Amniotic epithelial cell (primary cell): ENCODE measurements at regions not wholly inside any gene's neighbourhood (a gene's known extent, or its start where the extent isn't known, plus 50 kb on each side); places are given as distances from the start of the nearest gene placed in this dataset.

Experiments
- DNase-seq: peaks from one replicate; pipeline ENCODE4 v3.0.0-alpha.2; 2010; ENCODE audit warnings: low read depth

DNA sequence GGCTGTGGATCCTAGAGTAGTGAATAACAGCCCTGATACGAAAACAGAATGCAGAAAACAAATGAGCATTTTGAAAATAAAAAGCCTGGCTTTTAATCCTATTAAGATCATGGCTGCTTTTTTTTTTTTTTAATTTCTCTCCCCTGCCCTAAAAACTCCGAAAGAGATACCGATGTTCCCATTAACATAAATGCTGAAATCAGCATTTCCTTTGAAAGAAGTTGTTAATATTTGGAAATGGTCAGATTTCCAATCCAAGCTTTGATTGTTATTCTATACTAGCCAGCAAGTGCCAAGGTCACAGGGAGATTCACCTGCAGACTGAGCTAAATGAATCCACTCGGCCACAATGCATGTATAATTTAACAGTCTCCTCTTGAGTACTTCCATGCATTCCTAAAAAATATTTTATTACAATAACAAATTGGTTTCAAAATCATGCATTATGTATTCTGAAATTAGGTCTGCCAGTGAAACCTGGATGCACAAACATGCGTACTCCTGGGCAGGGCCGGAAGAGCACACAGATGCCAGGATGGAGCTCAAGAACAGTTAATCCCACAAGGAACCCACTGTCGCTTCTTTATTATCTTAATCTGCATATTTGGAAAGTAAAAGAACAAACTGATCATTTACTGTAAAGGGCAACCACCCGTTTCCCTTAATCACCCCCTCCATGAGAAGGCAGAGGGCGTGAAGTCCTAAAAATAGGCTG lies 521.5 kb upstream of the ZFHX3 start:
- no peak for DNase-seq

DNA sequence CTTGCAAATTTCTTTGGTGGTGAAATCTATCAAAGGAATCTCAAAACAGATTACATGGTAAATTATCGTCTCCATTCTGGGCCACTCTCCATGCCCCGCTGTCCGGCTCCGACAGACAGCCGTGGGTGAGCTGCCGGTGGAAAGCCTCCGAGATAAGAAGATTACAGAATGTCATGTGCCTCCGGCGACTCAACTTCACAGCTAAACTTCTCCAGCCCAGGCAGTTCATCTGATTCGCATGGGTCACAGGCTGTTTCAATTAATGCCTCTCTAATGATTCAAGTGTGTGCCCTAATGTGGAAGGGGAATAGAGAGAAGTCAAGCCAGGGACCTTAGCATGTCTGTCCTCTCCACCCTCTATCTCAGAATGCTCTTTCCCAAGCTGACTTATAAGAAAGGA lies 520.8 kb upstream of the ZFHX3 start:
- no peak for DNase-seq

DNA sequence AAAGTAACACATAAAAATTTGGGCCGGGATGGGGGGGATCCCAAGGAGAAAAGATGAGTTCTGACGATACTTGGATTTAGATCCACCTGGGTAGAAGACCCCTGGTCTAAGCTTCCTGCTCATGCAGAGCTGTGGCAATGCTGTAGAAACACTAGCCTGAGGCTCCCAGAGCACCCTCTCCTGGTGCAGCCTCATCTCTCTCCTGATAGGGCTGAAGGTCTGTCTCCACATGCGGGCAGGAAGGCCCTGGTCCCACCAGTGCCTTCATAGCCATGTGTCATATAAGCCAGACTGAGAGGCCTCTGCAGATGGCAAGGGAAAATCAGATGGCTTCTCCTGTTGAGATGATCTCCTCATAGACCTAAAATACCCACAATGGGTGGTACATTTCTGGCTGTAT lies 518.0 kb upstream of the ZFHX3 start:
- DNase-seq: no peak

DNA sequence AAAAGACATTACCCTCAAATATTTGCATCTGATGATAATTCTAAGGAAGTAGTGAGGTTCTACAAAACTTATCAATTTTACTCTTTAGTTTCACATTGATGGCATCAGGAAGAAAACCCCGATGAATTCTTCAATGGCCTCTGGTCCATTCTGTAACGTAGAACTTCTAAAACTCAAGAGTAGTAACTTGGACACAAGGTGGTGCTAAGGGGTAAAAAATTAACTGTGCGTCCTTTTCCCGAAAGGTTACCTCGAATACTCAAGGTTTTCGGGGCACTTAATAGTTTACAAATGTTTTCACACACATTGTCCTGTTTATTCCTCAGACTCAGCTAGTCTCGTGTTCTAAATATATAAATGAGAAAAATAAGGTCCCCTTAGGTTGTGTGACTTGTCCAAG lies 517.3 kb upstream of the ZFHX3 start:
- DNase-seq: no peak

- DNase-seq: no peak
Observed at GRCh38 chr16:73563709-73564108, 515.8 kb upstream of the ZFHX3 start.

GRCh38 chr16:73560497-73560896 lies 512.6 kb upstream of the ZFHX3 start:
- no peak for DNase-seq

DNA sequence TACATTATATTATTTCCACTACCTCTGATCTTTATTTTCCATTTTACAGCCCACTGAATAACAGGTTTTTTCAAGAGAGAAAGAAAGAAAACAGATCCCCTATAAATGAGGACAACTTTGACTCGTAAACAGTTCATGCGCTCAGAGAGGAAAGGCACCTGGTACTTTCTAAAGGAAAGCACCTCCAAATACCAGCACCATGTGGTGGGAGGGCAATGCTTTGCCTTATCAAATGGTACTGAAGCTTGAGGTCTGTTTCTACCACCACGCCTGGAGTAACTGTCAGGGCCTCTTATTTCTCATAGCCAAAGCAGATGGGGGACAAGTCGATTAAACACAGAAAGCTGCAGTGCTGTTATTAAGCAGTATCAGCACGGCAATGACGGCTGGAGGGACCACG lies 510.3 kb upstream of the ZFHX3 start:
- no peak for DNase-seq

GRCh38 chr16:73553941-73554660 lies 506.2 kb upstream of the ZFHX3 start:
- no peak for DNase-seq

GRCh38 chr16:73549984-73550631 lies 502.2 kb upstream of the ZFHX3 start:
- no peak for DNase-seq

GRCh38 chr16:73547552-73548403 lies 499.9 kb upstream of the ZFHX3 start:
- no peak for DNase-seq

DNA sequence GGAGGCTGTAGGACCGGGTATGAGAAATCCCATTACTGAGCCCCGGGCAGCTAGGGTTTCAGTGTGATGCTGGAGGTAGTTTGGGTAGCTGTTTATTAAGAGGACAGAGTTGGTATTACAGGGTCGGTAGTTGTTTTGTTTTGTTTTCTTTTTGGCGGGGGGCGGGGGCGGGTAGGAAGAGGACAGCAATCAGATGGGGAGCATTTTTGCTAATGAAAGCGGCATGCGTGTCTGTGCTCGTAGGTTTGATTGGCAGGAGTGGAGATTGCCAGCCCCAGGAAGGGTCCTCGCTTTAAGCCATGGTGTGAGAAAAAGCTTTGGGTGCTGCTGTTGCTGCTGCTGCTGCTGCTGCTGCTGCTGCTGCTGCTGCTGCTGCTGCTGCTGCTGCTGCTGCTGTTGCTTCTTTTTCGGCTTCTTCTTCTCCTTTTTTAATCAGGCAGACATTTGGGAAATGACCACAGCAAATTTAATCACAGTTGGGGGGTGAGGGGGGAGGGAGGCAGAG lies 498.5 kb upstream of the ZFHX3 start:
- no peak for DNase-seq

DNA sequence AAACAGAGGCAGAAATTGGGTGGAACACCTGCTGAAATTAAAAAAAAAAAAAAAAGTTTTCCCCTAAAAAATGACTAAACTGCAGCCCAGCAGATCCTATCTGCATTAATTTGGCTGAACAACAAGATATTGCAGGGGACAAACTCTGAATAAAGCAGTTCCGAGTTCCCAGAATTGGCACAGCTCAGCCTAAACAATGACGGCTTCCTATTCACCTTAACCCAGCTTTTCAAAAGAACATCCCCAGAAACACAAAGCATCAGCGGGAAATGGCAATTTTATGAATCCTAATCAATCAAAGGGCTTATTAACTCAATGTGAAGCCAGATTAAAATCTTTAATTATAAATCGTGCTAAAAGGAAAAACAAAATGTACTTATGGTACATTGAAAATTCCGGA lies 497.8 kb upstream of the ZFHX3 start:
- no peak for DNase-seq

GRCh38 chr16:73545290-73545689 lies 497.4 kb upstream of the ZFHX3 start:
- DNase-seq: no peak

GRCh38 chr16:73544826-73545225 lies 496.9 kb upstream of the ZFHX3 start:
- DNase-seq: no peak

- DNase-seq: no peak
Observed at GRCh38 chr16:73543970-73544599, 496.2 kb upstream of the ZFHX3 start.

DNA sequence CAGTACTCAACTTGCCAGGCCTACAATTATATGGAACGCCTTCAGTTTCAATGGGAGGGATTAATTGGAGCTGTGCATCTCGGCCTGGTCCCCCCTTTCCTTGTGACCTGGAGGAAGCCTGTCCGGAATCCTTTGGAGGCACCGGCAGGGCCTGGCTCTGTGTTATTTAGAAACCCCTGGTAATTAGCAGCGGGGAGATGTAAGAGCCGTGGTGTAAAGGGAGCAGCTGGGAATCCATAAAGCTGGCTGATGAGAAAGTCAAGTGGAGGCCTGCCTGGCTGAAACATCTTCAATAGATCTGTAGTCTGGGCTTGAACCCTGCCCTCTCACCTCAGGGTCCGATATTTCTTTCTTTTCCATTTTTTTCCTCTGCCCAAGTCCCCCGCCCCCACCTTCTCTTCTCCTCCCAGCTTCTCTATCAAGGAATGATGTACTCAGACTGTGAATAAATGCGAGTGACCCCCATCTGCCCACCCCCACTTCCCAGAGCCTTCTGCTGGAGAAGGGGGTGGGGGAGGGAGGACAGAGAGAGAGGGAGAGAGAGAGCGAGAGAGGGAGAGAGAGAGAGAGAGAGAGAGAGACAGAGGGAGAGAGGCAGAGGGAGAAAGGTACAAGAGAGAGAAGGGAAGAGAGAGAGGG lies 495.5 kb upstream of the ZFHX3 start:
- DNase-seq: no peak

GRCh38 chr16:73542885-73543284 lies 495.0 kb upstream of the ZFHX3 start:
- DNase-seq: no peak

GRCh38 chr16:73537921-73538320 lies 490.0 kb upstream of the ZFHX3 start:
- no peak for DNase-seq

GRCh38 chr16:73536931-73537330 lies 489.0 kb upstream of the ZFHX3 start:
- no peak for DNase-seq

DNA sequence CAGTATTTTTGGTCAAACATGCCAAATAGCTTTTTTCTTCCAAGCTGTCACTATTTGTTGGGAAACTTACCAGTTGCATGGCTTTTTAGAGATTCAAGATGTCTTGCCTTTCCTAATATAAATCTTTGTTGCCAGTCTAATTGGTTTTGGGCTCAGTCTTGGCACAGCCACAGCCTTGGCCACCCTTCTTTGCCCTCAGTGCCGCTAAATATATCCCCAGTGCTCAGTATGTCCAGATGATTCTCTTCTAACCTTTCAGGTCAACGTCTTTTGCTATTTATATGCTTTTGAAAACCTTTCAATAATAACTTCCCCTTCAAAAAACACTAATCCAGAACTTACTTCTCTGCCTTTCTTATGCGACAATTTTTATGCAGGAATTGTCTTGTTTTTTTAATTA lies 483.1 kb upstream of the ZFHX3 start:
- DNase-seq: no peak

DNA sequence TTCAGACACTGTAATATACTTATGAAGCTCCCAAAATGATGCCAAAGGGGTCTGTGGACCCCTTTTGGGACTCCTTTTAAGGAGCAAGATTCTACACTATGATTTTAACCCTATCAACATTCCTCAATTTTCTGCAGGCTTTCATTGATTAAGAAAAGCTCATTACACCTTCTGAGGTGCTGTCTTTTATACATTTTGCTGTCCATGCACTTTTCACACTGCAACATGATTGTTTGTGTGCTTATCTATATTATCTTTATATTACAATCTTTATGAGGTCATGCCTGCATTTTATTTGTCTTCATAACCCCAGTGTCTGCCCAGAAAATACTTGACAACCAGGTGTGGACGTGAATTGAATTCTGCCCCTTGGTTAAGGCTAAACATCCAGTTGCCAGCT lies 482.6 kb upstream of the ZFHX3 start:
- DNase-seq: no peak
